Neural cell (in vitro differentiated cells): ENCODE measurements at regions not wholly inside any gene's neighbourhood (a gene's known extent, or its start where the extent isn't known, plus 50 kb on each side); places are given as distances from the start of the nearest gene placed in this dataset.

Source experiments
- CTCF ChIP-seq: fragments of 450-650 bp; IDR thresholded peaks from 2 replicates; pipeline ENCODE4 v1.5.1; 2014; ENCODE audit warnings: antibody characterized with exemption, mild to moderate bottlenecking, moderate library complexity; ENCODE audit not compliant: poor library complexity, severe bottlenecking
- EP300 ChIP-seq: fragments of 450-650 bp; conservative IDR thresholded peaks from 2 replicates; pipeline ENCODE4 v1.6.1; 2014; ENCODE audit warnings: antibody characterized with exemption, mild to moderate bottlenecking, moderate library complexity; ENCODE audit not compliant: poor library complexity, severe bottlenecking
- POLR2AphosphoS5 ChIP-seq: IDR thresholded peaks from 2 replicates; pipeline ENCODE4 v1.6.1; 2012
- RAD21 ChIP-seq: fragments of 450-650 bp; conservative IDR thresholded peaks from 2 replicates; pipeline ENCODE4 v1.6.1; 2014; ENCODE audit warnings: antibody characterized with exemption, mild to moderate bottlenecking, moderate library complexity
- TF ChIP-seq, protein P1 (sequence below): IDR thresholded peaks from 2 replicates; pipeline ENCODE4 v1.6.1; 2012; ENCODE audit warnings: borderline replicate concordance

DNA sequence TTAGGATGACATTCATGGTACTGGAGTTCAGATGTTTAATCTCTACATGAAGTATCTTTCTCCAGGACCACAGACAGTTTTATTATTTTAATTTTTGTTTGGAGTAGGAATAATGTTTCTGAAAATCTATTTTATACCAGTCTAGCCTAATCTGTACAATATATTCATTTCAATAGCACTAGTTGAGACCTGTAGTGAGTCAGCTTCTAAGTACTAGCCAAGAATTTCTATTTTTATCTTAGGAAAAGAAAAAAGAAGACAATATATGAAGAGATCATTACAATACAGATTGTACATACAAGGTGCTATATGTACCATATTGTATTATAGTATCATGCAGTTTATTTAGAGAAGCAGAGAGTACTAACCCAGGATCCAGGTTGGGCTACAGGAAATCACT, 826.9 kb upstream of the PIK3C3 start:
- TF ChIP-seq EP300: no peak
- no peak for TF ChIP-seq CTCF
- TF ChIP-seq POLR2AphosphoS5: no peak
- TF ChIP-seq RAD21: no peak
- TF ChIP-seq, protein P1, sequence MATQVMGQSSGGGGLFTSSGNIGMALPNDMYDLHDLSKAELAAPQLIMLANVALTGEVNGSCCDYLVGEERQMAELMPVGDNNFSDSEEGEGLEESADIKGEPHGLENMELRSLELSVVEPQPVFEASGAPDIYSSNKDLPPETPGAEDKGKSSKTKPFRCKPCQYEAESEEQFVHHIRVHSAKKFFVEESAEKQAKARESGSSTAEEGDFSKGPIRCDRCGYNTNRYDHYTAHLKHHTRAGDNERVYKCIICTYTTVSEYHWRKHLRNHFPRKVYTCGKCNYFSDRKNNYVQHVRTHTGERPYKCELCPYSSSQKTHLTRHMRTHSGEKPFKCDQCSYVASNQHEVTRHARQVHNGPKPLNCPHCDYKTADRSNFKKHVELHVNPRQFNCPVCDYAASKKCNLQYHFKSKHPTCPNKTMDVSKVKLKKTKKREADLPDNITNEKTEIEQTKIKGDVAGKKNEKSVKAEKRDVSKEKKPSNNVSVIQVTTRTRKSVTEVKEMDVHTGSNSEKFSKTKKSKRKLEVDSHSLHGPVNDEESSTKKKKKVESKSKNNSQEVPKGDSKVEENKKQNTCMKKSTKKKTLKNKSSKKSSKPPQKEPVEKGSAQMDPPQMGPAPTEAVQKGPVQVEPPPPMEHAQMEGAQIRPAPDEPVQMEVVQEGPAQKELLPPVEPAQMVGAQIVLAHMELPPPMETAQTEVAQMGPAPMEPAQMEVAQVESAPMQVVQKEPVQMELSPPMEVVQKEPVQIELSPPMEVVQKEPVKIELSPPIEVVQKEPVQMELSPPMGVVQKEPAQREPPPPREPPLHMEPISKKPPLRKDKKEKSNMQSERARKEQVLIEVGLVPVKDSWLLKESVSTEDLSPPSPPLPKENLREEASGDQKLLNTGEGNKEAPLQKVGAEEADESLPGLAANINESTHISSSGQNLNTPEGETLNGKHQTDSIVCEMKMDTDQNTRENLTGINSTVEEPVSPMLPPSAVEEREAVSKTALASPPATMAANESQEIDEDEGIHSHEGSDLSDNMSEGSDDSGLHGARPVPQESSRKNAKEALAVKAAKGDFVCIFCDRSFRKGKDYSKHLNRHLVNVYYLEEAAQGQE: no peak
